Kidney (tissue), 13 donors: ENCODE measurements at regions not wholly inside any gene's neighbourhood (a gene's known extent, or its start where the extent isn't known, plus 50 kb on each side); places are given as distances from the start of the nearest gene placed in this dataset.

ENCODE experiments used
- DNase-seq, 5 donors: peaks; one replicate each; pipeline ENCODE4 v3.0.0-alpha.2; 2013 to 2020
- FAIRE-seq: peaks from 2 replicates; lab custom pipeline; 2012; peaks lifted over from hg19 to GRCh38; lab: Jason Lieb, UNC
- H3K27ac ChIP-seq, 2 donors: one replicate each; pipeline ENCODE4 v1.7.0; 2013; ENCODE audit warnings: low read depth in 2 of 2, low read length in 2 of 2, inconsistent platforms in 1 of 2
- H3K27me3 ChIP-seq: one replicate; pipeline ENCODE4 v1.7.1; 2013; ENCODE audit warnings: low read length, inconsistent platforms; ENCODE audit not compliant: control insufficient read depth, insufficient read depth
- H3K36me3 ChIP-seq, 3 donors: one replicate each; pipeline versions ENCODE4 v1.7.0 to v1.7.1; 2013; ENCODE audit warnings: low read length in 3 of 3, control low read depth in 1 of 3, inconsistent platforms in 1 of 3; ENCODE audit not compliant: insufficient read depth in 3 of 3, control insufficient read depth in 2 of 3
- H3K4me1 ChIP-seq, 3 donors: one replicate each; pipeline versions ENCODE4 v1.7.0 to v1.7.1; 2013; ENCODE audit warnings: low read length in 3 of 3, inconsistent platforms in 1 of 3, low read depth in 1 of 3; ENCODE audit not compliant: control insufficient read depth in 2 of 3, insufficient read depth in 2 of 3
- H3K4me3 ChIP-seq, 3 donors: one replicate each; pipeline versions ENCODE4 v1.7.0 to v1.8.1; 2013; ENCODE audit warnings: low read length in 3 of 3, control low read depth in 1 of 3, inconsistent platforms in 1 of 3
- H3K9ac ChIP-seq, 3 donors: one replicate each; pipeline versions ENCODE4 v1.7.0 to v1.7.1; 2013; ENCODE audit warnings: low read length in 3 of 3, control low read depth in 1 of 3, inconsistent platforms in 1 of 3
- H3K9me3 ChIP-seq, 3 donors: one replicate each; pipeline versions ENCODE4 v1.7.0 to v1.7.1; 2013; ENCODE audit warnings: low read length in 3 of 3, control low read depth in 1 of 3, inconsistent platforms in 1 of 3; ENCODE audit not compliant: control insufficient read depth in 2 of 3, insufficient read depth in 1 of 3
- CTCF ChIP-seq: IDR thresholded peaks from 3 replicates; pipeline ENCODE4 v1.5.1; 2012; ENCODE audit warnings: mild to moderate bottlenecking, moderate library complexity, borderline replicate concordance; ENCODE audit not compliant: insufficient read depth; ENCODE audit errors: extremely low read depth
- intact Hi-C: fragments of 100-400 bp; cut with DNase I; formaldehyde crosslinking; loops from one replicate; pipeline ENCODE4 v1.11.1; 2022
- donor health status: control.
- donor health status: control.
- donor health status: control.
- donor health status: control.
- donor health status: control.
- donor health status: DM: yes; HTN: yes; CAD: no.
- donor health status: Normal renal cell carcinoma (clear cell type).

- no peak overlapping the region for H3K4me3 ChIP-seq
- H3K4me1 ChIP-seq, result peaks cover 0 to 5% (median 3%) of the 10 kb centered on the region in 3 donors
- no peak overlapping the region for H3K9ac ChIP-seq
- TF ChIP-seq CTCF, result no peak
- peaks cover 0 to 8% (median 0%) of the 10 kb centered on the region in 3 donors for H3K9me3 ChIP-seq
- H3K36me3 ChIP-seq, result no peaks in the 10 kb centered on the region
- DNase-seq (no peak), FAIRE-seq (no peak)
- intact Hi-C loops, result no loop called here
- no peak overlapping the region for H3K27ac ChIP-seq
- no peaks in the 10 kb centered on the region for H3K27me3 ChIP-seq
These were observed 90.0 kb upstream of the HES1 start for GRCh38 chr3:194045919-194046318.

DNA sequence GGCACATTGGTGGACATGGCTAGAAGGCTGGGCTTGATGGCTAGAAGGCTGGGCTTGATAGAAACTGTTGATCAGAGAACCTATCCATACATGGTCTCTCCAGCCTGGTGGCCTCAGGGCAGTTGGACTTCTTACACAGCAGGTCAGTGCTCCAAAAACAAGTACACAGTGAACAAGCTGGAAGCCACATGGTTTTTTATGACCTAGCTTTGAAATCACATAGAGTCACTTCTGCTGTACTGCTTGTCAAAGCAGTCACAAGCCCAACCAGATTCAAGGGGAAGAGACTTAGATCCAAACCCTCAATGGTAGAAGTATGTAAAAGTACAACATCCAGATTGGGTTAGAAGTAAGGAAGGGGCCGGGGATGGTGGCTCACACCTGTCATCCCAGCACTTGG is 89.4 kb upstream of the HES1 start:
- no peak for TF ChIP-seq CTCF
- peaks cover 0 to 5% (median 3%) of the 10 kb centered on the region in 3 donors for H3K4me1 ChIP-seq
- no peak overlapping the region for H3K9ac ChIP-seq
- no peak for DNase-seq
- no peaks in the 10 kb centered on the region for H3K27me3 ChIP-seq
- H3K4me3 ChIP-seq, result no peak overlapping the region
- H3K36me3 ChIP-seq, result no peaks in the 10 kb centered on the region
- H3K9me3 ChIP-seq, result peaks cover 0 to 14% (median 0%) of the 10 kb centered on the region in 3 donors
- intact Hi-C loops, result no loop called here
- FAIRE-seq, result no peak
- no peak overlapping the region for H3K27ac ChIP-seq

DNA sequence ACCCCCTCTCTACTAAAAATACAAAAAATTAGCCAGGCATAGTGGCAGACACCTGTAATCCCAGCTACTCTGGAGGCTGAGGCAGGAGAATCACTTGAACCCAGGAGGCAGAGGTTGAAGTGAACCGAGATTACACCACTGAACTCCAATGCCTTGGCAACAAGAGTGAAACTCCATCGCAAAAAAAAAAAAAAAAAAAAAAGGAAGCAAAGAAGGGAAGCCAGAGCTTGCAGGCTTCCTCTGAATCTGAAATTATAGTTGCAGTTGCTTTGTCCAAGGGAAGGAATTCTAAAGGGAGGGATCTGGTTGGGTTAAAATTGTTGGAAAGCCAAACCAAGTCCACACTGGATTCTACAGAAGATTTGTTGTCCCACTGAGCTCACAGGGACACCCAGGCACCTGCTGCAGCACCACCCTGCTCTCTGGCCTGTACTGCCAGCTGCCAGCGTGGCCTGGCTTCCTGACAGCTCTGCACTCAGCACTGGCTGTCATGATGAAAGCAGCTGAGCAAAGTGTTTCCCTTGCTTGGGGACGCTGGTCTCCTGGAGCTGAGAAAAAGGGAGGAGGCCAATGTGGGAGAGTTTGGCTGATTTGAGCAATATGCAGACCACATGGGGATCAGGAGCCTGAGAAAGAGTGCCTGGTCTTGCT is 88.8 kb upstream of the HES1 start:
- Histone ChIP-seq H3K4me3 (no peak overlapping the region), H3K9me3 (peaks cover 0 to 16% (median 0%) of the 10 kb centered on the region in 3 donors), H3K9ac (no peak overlapping the region), H3K4me1 (peaks cover 0 to 5% (median 3%) of the 10 kb centered on the region in 3 donors), H3K36me3 (no peaks in the 10 kb centered on the region), H3K27ac (no peak overlapping the region), H3K27me3 (no peaks in the 10 kb centered on the region)
- no peak for TF ChIP-seq CTCF
- no peak for DNase-seq
- intact Hi-C loops, result no loop called here
- no peak for FAIRE-seq
